Stimulated activated CD4-positive, alpha-beta T cell treated with anti-CD3 and anti-CD28 coated beads, Interleukin-15, amount 100 ng/mL, for 48 hours (primary cell): ENCODE measurements at regions not wholly inside any gene's neighbourhood (a gene's known extent, or its start where the extent isn't known, plus 50 kb on each side); places are given as distances from the start of the nearest gene placed in this dataset.
"Not testable (repeated sequence)": the region's sequence is repeated elsewhere in the genome, so short reads cannot be mapped to it uniquely, and the experiment has no call there.

Source experiments
- DNase-seq, 2 donors: peaks; one replicate each; pipeline ENCODE4 v3.0.0-alpha.2; 2020; ENCODE audit warnings: low read depth in 2 of 2

DNA sequence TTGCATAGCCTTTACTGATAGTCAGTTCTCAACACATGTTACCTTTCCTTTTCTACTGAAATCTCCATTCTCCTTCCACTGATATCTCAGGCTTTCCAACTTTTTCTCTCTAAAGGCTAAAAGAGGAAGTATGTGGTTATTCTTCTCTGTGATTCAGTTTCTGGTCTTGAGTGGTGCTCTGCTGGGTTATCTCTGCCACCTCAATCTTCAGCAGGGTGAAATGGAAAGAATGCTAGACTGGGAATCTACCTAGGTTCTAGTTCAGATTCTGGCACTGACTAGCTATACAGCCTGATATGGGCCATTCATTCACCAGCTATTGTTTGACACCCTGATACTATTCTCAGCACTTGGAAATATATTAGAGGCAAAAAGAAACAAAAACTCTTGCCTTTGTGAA, 124.9 kb upstream of the GRIA1 start:
- DNase-seq: no peak

DNA sequence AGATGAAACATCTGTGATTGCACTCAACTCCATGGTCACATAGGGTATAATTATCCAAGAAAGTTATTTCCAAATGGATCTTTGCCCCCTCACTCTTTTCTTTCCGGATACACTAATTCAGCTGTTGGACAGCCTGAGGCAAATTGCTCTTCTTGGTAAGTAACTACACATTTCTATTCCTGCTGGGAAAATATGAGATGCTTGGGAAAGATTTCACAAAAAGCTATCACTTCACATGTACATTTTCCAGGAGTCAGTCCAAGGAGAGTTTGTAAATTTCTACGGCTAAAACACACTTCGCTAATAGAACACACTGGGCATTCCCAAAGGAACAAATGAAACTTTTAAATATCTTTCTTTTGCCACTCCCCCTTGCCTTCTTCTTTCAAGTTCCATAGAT, 123.0 kb upstream of the GRIA1 start:
- DNase-seq: no peak

DNA sequence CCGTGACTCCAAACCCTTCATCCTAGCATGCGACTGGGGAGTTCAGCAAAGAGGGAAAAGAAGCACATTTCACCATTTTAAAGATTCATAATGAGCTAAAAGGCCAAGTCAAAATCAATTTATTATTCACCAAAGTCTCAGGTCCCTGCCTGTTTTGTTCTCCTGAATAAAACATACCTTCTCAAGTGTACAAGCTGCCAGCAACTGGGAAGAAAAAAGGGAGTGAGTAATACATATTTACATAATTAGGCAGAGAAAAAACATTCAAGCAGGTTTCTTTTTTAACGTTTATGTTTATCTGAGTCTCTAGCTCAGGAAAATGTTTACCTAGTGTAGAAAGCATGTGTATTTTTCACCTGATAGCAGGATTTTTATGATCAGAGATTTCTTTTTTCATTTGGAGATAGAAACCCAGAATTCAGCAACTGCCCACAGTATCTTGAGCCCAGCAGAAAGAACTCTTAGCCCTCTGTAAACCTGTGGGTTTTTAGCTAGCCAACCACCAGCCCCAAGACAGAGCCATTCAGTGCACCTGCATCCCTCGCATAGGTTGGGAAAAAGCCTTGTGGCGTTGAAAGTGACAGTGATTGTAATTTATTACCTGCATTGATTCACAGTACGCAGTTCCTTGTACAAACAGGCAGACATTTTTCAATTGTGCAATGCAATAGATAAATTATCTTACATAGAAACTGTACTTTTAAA, 117.9 kb upstream of the GRIA1 start:
- no peak for DNase-seq

DNA sequence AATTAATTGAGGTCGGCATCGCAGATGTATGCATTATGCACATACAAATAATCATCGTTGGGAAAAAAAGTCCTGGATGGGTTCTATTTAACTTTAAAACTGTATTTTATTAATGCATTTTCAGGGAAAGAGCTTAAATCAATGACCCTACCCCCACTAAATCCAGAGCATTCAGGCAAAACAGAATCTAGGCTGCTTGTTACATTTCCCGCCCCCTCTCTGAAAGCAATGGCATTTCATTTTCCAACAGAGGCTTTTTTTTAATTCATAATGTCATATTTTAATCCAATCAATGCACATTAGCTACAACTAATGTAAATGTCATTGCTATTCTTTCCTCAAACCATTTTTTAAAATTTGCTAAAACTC, 117.4 kb upstream of the GRIA1 start:
- no peak for DNase-seq

DNA sequence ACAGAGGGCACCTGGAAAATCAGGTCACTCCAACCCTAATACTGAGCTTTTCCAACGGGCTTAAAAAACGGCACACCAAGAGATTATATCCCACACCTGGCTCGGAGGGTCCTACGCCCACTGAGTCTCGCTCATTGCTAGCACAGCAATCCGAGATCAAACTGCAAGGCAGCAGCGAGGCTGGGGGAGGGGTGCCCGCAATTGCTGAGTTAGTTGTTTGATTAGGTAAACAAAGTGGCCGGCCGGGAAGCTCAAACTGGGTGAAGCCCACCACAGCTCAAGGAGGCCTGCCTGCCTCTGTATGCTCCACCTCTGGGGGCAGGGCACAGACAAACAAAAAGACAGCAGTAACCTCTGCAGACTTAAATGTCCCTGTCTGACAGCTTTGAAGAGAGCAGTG, 108.8 kb upstream of the GRIA1 start:
- DNase-seq: not testable (repeated sequence)

DNA sequence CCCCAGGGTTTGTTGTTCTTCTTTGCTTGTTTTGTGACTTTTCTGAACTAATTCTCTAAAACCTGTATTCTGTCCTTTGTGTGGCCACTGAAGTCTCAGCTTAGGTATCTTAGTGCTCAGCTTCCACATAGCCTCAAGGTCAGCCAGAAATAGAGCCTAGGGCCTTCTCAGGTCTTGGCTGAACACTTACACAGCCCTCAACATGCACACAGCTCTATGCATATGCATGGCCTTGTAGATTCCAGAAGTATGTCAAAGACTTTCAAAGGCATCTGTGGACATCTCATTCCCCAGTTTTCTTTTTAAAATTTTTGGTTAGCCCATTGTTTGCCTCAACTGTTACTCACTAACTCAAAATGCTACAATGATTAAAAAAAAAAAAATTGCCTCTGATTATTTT, 99.9 kb upstream of the GRIA1 start:
- no peak for DNase-seq

DNA sequence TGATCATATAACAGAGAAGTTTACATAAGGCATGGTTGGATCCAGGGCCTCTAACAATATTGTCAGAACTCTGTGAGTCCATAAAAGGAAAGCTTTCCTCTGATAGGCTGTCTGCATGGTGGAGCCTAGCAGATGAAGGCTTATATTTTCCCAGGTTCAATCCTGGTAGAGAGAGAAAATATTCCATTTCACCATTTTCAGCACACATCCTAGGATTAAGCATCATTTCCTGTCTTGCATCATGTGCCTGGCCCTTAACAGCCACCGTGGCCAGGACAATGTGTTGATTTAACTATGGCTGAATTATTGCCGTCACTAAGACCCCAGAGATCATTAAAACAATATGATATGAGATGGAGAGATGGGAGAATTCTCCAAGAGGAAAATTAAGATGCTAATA, 90.9 kb upstream of the GRIA1 start:
- DNase-seq: no peak

DNA sequence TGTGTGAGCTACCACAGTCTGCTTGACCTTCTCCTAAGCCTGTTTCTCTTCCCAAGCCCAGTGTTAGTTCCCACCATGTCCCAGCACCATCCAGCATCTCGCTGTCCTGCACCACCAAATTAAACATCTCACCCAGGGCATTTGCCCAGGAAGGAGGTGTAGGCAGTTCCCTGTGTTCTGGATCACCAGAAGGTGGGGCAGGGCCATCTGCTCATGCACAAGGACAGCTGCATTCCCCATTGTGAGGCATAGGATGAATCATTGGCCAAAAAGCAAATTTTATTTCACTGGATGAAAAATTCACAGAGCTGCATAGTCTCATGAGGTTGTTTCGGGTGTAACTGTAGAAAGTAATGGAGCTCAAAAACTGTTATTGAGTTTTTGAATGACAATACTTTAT, 89.5 kb upstream of the GRIA1 start:
- DNase-seq: no peak

DNA sequence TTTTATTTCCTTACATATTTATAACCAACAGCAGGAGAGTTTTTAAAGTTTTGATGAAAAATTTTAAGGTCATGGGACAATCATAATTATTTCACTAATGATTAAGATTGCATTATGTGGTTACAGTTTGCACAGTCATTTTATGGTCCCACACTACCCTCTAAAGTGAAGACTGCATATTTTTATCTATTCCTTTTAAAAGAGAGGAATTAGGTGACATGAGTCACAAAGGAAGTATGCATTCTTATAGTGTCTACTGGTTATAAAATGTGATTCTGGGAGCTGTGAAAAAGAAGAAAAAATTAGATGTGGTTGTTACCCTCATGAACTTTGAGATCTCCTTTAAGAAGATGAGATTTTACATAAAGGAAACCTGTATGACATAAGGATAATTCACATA, 87.9 kb upstream of the GRIA1 start:
- no peak for DNase-seq

DNA sequence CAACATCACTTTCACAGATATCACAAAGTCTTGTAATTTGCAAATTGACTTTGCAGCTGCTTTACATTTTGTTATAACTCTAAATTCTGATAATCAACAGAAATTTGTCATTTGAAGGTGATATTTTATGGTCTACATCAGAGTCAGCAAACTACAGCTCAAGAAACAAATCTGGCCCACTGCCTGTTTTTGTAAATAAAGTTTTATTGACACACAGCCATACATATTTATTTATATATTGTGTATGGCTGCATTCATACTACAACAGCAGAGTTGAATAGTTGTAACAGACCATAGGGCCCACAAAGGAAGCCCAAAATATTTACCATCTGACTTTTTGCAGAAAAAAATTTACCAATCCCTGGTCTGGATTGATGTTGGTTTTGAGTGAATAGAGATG, 87.0 kb upstream of the GRIA1 start:
- DNase-seq: no peak

DNA sequence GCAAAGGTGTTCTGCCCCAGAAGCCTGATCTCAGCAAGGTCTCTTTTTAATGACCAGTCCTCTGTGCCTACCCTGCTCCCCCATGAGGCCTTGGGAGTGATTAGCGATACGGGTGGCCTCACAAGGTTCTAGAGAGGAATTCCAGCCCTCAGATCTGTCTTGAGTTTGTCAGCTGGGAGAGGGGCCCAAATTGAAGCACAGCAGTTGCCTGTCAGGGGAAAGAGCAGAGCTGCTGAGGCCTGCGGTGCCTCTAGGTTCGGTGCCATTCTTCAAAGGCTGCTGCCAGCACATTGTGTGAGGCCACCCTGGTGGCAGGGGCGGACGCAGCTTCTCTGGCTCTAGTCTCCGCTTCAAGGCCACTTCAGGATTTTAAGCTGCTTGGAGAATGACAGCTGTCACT, 85.7 kb upstream of the GRIA1 start:
- DNase-seq: no peak

DNA sequence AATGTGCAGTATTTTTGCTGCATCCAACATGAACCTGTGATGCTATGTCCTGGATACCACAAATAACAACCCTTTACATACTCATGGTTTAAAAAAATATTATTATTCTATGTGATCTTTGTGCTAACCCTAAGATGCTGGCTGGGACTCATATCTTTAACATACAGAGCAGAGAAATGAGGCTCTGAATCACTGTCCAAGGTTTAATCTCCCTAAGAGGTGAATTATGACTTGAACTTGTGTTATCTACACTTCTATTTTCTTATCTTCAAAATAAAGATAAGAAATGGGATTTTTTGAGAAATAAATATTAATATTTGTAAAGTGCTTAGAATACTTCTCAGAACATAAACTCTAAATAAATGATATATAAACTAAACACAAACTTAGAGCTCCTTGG, 68.8 kb upstream of the GRIA1 start:
- no peak for DNase-seq

DNA sequence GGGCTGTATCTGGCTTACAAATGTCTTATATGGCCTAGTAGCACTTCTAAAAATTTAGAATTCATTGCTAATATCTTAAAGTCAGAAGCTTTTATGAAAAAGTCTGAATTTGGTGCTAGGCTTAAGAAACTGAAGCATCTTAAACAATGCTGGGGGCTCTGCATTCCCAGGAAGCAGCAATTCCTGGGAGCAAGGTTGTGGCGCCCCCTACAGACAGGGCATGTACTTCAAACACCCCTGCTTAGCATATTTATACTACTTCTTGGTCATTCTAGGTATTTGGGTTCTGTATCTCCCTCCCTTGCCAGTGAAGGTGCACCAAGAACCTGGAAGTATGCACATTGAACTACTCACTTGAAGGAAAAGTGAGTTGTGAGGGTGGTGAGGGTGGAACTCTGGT, 64.6 kb upstream of the GRIA1 start:
- no peak for DNase-seq

DNA sequence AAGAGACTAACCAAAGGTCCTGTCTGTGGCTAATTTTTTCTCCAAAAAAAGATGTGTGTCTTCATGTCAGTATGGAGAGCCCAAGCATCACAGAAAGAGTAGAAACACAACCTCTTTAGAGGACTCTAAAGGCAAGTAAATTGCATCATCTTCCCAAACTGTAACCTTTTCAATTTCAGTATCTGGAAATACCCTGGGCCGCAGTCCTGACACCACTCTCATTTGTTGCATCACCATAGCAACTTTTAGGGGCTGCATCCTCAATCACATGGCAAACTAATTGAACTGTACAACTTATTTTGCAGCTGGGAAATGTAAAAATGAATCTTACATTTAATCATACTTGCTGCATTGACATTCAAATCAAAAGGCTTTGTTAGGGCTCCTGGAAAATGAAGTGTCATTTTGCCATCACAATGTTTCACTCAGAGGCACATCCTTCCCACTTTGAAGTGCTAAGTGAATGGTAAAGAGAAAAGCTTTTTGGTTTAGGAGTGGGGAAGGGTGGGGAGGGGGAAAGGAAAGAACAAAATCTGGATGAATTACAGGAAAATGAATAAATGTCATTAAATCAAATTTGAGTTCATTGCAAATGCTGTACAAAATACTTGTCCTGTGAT, 60.6 kb upstream of the GRIA1 start:
- DNase-seq: no peak

DNA sequence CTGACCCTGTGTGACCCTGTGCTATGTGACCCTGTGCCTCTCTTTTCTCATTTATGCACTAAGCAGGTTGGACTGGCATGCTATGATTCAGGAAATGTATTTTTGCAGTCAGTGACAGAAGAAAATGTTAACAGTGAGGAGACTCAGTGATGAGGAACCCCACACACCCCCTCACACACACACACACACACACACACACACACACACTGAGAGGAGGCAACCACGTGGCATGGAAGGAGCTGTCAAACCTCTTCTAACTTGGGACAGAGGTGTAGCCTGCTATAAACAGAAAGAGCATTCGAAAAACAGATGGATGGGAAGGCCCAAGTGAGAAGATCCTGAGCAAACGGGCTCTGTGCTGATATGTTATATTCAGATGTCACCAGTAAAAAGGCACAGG, 57.9 kb upstream of the GRIA1 start:
- no peak for DNase-seq

DNA sequence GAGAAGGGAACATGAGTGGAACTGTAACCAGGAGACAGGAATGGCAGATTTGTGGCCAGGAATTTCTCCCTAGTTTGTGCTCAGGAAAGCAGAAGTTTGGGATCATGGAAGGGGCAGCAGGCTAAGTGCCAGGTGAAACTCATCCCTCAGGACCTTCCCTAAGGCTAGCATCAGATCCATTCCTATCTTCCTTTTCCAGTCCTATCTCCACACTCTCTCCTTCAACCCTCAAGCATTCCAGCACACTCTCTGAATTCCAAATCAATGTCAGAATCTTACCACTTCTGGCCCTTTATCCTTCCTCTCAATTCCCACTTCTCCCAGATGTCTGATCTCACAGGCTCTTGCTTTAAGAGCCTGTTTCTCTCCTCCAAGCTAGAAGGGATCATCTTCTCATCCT, 53.2 kb upstream of the GRIA1 start:
- no peak for DNase-seq

DNA sequence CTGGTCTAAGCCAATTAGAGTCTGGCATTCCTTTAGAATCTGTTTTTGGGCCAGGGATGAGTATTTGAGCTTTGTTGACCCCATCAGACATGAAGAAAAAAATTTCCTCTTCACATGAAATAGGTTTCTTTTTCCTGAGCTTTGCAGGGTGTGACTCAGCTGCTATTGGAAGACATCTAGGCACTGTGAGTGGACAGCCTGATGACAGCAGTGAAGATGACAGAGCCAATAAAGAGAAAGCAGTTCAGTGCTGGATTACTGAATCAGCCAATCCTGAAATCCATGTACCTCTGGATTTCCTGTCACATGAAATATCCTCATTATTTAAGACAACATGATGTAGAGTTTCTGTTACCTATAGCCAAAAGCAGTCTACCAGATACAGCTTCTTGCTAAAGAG, 51.3 kb upstream of the GRIA1 start:
- no peak for DNase-seq
